Activated naive CD4-positive, alpha-beta T cell (primary cell): ENCODE measurements at regions not wholly inside any gene's neighbourhood (a gene's known extent, or its start where the extent isn't known, plus 50 kb on each side); places are given as distances from the start of the nearest gene placed in this dataset.

Source experiments
- DNase-seq, 4 experiments: peaks; one replicate each; lab custom pipeline; 2025; lab: John Stamatoyannopoulos, UW

DNA sequence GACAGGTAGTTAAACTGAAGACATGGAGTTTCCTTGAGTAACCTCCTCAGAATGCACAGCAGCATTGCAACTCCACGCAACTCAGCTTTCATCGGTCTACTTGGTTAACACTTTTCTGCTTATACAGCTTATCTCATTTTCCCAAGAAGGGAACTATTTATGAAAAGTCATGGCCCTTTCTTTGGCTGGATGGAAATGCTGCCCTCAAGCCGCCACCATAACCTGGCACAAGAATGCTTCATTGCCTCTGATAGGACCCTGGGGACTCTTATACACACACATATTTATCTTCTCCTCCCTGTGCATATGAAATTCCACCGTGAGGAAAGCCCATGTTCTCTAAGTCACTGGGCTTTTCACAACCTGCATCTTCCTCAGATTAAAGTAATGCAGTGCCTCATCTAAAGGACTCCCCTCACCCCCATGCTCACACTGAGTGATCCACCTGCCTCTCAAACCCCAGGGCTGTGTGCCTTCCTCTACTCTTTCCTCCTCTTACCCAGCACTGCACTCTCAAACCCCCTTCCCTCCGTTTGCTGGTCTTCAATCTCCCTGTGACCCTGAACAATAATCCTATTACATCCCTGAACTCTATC, 192.0 kb upstream of the HNRNPA3 start:
- no peak for DNase-seq

DNA sequence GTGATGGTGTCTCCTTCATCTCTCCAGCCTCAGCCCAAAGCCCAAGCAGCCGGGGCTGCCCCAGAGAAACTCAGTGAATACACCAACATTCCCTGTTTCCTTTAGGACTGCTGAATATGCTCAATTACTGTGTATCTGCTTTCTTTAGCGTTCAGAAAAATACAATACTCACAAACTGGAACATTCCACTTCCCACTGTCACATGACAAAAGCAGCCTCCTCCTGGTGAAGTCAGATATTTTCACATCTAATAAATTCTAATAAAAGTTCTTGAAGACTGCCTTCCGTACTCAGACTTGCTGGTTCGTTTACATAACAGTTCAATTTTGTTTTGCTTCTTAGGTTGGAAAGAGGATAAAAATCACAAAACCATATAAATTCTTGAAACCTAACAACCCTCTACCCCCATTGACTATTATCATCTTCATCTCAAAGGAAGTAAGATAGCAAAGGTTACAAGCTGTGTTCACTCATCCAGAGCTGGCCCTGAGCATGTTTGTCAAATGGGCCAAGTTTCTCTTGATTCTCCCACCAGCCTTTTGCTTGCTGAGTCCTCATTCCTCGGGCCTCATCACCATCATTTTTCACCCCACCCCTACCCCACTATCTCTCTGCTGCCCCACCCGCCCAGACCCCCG, 190.8 kb upstream of the HNRNPA3 start:
- no peak for DNase-seq

DNA sequence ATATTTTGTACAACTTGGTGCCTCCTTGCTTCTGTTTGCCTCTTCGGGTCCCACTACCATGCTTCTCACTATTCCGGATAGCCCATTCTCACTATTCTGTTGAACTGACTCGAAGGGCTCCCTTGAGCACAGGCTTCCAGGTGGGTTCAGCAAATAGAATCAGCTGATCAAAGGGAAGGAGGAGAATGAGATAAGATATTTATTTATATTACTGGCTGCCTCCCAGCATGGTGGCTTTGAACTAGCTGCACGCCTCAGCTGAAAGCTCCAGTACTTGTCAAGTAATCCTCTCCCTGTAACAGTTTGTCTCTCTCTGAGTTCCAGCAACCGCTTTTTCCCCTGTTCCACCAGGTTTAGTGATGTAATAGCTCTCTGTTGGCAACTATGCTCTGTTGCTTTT, 187.8 kb upstream of the HNRNPA3 start:
- no peak for DNase-seq

DNA sequence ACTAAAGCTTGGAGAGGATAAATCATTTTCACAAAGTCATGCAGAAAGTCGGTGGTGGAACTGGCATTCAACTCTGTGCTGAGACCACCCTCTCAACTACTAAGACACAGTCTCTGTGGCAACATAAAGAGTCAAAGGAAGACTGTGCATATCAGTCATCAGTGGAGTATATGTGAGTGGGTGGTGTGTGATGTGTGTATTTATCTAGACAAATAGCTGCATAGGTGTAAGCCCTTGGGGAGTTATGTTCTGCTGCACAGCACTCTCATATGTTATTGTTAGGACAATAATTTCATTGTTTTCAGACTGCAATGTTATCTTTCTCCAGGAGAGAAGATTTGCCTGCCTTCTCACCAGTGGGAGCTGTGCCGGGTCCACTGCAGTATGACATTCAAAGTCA, 186.3 kb upstream of the HNRNPA3 start:
- DNase-seq = no peak

DNA sequence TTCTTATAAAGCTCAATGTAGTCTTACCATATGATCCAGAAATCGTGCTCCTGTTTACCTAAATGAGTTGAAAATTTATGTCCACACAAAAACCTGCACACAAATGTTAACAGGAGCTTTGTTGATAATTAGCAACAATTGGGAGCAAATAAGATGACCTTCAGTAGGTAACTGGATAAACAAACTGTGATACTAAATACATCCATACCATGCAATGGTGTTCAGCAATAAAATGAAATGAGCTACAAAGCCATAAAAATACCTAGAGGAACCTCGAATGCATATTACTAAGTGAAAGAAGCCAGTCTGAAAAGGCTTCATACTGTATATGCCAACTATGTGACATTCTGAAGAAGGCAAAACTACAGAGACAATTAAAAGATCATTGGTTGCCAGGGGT, 185.6 kb upstream of the HNRNPA3 start:
- no peak for DNase-seq

DNA sequence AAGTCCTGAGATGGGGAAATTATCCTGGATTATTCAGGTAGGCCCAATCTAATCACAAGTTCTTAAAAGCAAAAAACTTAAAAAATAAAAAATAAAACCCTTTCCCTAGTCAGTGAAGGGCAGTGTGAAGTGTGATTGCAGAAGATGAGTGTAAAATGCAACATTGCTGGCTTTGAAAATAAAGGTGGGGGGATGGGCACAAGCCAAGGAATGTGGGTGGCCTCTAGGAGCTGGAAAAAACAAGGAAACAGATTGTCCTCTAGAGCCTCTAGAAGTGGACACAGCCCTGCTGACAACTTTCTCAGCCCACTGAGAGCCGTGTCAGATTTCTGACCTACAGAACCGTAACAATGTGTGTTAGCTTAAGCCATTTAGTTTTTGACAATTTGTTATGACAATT, 184.3 kb upstream of the HNRNPA3 start:
- DNase-seq = no peak

DNA sequence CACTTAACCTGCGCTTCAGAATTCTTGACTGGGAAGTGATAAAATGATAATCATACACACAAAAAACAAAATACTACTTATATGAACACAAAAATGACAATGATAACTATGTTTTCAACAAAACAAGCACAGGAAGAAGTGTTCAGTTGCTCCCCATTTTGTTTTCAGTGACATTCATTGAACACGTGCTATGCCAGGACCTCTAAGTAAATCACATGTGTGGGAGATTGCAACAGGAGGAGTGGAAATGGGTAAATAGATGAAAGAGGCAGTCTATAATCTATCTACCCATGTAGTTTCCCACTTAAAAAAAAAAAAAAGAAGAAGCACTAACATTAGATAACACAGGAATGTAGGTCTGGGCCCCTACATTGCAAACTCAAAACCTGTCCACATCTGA, 183.5 kb upstream of the HNRNPA3 start:
- DNase-seq = no peak

DNA sequence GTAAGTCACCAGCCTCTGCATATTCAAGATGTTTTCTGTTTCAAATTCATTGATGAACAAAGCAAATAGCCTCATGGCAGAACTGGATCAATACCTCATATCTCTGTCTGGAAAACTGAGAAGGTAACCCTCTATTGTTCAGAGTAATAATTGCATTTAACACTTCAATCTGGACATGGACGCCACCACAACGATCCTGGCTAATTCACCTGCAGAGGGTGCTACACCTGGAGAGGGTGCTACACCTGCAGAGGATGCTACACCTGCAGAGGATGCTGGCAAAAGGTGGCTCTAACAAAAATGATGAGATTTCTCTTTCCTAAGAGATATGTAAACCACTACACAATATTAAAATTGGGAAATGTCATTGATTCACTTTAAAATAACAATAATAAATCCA, 183.1 kb upstream of the HNRNPA3 start:
- DNase-seq = no peak

DNA sequence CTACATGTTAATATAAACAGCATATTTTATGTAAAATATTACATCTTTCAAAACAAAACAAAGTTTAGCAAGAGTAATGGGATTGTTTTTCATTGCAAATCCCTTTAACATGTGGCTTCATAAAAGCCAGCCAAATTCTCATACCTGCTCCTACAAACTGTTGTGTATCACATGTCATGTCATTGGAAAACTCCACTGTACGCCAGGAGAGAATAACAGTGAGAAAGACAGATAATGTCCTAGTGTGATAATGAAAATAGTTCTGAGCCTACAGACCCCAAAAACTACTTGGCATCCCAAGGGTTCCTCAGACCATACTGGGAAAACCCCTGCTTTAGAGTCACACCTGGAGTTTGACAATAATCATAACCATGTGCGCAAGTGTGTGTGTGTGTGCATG, 182.7 kb upstream of the HNRNPA3 start:
- no peak for DNase-seq

DNA sequence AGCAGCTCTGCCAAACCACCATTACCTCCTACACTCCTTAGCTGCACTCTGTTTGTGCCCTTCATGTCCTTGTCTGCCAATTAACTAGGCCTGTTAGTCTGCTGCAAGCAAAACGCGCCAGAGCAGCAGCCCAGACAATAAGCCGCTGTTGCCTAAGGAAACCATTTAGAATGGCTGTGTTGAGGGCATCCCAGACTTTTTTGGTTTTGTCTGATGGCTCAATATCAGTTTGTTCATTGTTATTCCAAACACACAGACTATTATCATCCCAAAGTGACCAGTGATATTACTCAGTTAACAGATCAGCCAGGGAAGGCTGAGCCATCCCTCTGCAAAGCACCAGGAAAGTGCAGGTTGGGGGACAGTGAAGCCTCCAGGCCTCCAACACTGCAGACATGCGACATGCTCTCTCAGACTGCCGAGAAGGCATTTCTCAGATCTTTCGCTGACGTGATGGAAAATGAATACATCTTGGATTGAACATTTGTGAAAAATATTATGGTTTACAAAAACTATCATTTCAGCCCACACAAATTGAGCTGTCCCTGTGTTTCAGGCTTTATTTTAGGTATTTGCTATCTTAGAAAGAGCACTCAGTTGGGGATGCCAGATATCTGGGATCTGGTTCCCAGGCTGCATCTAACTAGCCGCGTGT, 182.0 kb upstream of the HNRNPA3 start:
- DNase-seq = no peak

DNA sequence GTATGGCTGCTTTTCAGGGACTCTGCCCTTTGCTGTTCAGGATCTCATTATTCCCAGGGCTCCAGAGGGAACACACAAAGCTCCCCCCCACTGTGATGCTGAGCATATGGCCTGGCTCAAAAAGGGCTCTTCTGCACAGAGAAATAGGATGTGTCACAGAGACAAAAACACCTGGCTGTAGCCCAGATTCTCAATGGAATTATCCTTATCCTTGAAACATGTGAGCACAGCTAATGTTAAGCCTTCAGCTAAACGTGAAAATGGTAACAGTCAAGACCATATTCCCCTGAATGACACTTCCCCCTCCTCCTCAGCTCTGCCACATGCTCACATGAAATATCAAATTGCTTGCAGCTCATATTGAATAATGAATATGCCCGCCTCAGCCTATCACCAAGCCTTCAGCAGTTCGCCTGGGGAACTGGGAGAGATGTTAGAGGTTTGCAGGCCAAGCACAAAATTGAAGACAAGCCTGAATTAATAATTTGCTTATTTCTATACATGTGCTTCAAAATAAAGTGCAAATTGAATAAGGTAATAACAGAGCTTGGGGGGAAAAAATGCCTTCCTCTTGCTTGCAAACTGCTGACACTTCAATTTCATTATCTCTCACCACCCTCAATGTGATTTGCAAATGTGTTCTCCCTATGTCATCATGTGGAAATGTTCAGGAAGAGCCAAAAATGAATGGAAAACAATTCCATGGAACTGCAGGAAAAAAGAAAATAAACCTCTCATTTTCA, 181.0 kb upstream of the HNRNPA3 start:
- DNase-seq = no peak

DNA sequence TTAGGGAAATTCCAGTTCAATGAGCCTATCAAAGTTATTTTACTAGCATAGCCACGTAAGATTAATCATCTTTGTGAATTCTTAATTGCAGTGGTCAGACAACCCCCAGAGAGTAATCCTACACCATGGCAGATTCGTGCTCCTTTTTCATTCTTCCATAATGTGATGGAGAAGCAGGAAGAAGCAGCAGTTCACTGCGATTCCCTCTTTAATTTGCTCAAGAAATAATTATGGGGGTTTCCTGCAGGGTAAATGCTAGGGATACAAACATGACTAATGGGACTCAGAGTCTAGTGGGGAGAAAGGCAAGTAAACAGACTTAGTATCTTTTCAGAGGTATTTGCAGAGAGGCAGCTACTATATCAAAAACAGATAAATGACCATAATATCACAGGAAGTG, 175.8 kb upstream of the HNRNPA3 start:
- no peak for DNase-seq

DNA sequence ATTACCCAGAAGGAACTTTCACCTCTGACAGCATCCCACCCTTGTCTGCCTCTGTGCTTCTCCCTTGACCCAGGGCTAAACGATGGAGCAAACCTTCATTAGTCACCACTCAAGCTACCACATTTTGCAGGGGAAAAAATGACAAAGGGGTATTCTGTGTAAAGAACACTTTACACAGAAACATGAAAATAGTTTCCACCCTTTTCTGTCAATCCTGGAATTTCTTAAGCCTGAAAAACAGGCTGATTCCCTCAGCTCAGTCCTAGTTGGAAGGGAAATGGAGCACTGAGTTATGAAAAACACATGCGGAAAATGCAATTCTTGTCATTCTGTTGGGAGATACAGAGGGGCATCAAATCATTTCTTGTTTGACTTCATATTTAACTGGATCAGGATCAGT, 175.0 kb upstream of the HNRNPA3 start:
- no peak for DNase-seq

DNA sequence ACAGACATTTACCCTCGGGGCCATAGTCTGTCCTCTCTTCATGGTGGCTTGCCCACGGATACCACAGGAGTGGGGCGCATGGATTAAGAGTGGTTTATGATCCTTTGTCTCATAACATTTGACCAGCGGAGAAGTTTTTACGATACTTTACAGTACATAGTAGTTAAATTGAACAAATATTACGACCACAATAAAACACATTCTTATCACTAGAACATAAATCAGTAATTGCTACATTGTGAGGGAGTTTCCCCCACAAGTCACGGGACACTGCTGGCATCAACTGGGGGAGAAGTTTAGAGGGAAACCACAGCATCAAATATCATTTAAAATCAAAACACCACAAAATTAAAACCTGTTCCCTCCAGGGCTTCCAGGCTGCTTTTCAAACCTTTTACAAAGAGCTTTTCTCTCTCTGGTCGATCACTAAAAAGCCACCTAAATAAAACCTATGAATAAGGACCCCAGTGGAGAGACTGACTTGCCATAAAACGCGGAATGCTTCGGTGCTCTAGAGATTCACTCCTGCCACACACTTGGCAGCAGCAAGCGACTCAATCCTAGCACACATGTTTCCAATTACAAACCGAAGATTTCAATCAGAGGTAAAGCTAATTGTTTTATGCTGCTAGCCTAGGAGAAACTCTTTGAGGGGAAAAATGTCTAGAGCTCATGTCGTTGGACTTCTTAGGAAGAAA, 173.7 kb upstream of the HNRNPA3 start:
- DNase-seq = no peak

DNA sequence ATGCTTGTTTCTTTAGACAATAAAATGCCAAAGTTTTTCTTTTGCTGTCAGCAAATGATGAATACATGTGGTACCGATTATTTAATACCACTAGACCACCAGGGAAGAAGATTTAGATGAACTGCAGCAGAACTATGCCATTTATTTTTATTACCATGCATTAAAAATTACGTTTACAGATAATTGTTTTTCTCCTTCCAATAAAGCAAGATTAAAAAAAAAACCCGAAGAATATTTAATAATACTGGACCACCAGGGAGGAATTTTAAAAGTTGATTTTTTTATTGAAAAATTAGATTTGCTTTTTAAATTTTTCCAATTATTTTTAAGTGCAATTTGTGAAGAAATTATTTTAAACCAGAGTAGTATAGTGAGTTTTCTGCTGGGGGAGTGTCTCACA, 170.3 kb upstream of the HNRNPA3 start:
- no peak for DNase-seq

DNA sequence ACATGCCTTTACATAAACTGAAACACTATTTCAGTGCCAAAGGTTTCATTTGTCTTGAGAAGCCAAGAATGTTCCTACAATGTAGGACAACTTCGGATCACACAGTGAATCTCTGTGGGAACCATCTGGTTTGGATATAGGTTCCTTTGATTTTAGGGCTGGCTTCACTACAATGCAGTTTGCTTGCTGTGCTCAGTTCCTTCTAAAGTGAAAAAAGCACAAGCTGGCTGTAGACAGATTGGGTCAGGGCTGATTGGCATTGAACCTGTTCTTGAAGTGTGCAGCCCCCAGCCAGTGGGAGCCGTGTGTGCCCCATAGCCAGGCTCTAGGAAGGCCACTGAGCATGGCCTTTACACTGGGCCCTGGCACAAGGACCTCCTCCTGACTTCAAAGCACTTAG, 167.9 kb upstream of the HNRNPA3 start:
- no peak for DNase-seq

DNA sequence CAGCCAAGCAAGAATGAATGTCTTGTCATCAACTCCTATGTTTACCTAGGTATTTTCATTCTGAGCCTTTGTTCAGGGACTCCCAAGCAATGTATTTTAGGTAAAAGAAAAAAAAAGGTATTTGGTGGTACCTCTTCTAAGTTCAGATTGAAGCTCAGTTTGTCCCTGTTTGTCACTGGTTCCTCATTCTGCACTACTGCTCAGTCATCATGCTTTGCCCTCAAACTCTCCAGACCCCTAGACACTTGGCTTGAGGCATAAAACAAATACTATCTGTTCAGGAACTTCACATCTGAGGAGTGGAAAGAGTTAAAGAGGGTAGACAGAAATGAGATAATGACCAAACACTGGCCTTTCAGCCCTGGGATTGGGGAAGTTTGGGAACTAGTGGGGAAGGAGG, 163.6 kb upstream of the HNRNPA3 start:
- no peak for DNase-seq

DNA sequence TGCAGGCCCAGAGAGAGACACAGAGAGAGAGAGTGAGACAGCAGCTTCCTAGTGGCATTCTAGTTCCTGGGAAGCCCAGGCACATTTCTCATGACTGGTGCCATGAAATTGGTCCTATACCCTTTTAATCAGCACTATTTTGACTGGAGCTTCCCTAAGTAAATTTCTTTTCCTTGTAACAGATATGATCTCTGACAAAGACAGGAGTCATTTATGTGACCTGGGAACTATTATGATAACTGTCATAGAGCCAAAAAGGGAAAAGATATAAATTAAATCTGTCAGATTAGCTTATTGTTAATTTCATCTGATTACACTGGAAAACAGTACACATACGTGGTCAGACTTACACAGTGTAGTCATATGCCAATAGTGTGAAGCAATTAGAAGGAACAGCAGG, 161.3 kb upstream of the HNRNPA3 start:
- no peak for DNase-seq

DNA sequence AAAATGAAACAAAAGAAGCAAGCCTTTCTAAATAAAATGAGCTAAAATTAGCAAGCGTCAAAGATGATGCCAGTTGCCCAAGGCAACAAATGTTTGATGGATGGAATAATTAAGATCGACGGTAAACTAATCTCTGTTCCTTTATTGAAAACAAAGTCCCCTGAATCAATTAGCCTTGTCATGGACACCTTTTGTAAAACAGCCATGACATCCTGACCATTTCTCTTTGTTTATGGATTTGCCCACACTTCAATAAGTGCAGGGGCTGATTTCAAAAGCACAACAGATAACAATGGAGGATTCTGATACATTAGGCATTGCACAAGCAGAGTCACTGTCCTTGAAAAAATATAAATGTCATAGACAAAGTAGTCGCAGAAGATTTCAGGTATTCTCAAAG, 160.1 kb upstream of the HNRNPA3 start:
- no peak for DNase-seq

DNA sequence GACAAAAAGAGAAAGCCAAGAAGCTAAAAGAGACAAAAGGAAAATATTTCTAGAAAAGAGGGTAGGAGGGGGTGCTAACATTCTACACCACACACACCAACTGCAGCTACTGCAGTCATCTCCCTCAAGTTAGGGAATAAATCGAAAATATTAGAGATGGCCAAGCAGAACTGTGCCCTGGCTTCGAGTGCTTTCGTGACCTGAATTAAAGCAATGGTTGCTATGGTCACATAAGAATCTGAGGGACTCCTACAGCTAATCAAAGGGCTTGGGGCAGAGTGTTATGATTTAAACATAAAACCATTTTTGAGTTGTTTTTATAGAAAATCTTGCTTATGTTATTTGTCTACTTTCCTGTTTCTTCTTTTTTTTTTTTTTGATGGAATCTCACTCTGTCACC, 159.6 kb upstream of the HNRNPA3 start:
- DNase-seq = no peak

DNA sequence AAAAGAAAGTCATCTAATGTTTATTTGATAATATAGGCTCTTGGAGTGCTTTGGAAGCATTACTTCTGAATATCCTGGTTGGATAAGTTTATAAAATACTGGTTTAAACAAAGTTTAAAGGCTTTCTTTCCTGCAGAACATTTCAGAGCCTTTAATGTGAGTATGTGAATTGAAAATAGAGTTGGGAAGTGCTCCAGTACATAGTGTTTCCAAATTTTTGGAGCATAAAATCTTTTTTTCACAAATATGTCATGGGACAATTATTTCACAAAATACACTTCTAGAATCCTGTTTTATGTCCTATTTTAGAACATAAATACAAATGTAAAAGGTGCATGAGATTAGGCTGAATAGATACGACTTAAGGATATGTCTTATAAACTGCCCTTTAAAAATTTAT, 158.9 kb upstream of the HNRNPA3 start:
- no peak for DNase-seq

DNA sequence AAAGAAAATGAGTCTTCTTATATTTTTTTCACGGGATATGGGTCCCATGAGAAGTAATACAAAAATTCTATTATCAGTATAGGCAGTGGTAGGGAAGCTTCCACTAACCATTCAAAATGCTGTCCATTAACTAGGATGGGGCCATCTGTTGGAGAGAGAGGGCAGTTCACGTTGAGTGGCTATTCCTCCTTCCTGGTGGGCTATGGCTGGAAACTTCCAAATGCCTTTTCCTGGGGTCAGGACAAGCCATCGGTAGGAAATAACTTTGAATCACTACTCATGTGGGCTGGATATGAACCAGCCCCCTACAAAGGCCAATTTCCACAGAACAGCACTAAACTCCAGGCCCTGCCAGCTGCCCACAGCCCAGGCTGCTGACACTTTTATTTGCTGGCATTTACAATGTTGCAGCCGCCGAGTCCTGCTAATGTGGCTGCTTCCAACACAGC, 156.1 kb upstream of the HNRNPA3 start:
- DNase-seq = no peak

DNA sequence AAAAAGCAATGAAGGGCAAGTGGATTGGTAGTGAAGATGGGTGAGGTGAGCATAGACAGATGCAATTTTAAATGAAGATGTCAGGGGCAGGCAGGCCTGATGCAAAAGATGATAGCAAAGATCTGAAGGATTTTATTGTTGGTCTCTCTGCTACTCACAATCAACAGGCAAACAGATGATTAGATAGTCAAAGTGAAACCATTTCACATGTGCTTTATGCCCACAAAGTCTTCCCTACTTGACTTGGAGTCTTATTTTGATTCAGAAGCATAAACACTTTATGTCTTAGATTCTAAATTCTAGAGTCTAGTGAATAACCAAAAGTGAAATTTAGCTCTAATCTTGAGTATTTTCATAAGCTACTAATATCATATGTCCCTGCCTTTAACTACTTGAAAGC, 153.8 kb upstream of the HNRNPA3 start:
- no peak for DNase-seq
